HG03575 (cell line): ENCODE measurements at regions not wholly inside any gene's neighbourhood (a gene's known extent, or its start where the extent isn't known, plus 50 kb on each side); places are given as distances from the start of the nearest gene placed in this dataset.

Source experiments
- ATAC-seq: cut with Tn5 transposase; IDR thresholded peaks from one replicate; pipeline ENCODE4 v1.9.1; 2021; ENCODE audit not compliant: unreplicated experiment, insufficient number of reproducible peaks, low FRiP score; ENCODE audit errors: extremely low read depth

DNA sequence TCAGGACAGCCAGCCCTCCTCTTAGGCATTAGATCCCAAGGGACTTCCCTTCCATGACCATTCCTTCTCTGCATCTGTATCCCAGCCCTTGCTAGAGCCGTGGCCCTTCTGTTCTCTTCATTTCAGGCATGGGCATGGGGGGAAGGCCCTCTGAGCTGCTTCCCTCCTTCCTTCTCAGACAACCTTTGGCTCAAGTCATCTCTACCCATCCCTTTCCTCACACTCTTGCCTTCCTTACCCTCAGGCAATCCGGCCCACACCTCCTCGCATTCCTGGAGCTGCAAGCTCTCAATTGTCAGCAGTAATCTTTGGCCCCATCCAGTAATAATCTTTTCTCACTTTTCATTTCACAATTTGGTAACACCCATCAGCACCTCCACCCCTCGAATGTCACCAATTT is 426.9 kb upstream of the JARID2 start:
- ATAC-seq: no peak

DNA sequence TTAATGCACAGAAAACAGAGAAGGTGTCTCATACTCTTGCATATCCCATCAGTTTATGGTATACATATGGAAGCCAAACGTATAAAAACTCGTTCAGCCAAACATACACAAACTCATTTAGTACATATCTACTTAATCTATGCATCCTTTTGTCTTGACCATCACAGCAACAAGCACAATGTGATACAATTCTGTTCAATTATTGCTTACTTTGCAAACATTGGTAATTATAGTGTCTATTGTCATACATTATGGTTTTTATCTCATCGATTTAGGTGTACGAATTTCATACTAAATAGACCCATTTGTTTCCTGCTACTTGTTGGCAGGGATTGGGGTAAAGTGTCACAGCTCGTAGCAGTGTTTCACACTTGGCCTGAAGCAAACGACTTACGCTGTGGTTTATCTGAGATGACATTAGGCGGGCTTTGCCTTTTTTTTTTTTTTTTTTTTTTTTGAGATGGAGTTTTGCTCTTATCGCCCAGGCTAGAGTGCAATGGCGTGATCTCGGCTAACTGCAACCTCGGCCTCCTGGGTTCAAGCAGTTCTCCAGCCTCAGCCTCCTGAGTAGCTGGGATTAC is 425.9 kb upstream of the JARID2 start:
- ATAC-seq: no peak

DNA sequence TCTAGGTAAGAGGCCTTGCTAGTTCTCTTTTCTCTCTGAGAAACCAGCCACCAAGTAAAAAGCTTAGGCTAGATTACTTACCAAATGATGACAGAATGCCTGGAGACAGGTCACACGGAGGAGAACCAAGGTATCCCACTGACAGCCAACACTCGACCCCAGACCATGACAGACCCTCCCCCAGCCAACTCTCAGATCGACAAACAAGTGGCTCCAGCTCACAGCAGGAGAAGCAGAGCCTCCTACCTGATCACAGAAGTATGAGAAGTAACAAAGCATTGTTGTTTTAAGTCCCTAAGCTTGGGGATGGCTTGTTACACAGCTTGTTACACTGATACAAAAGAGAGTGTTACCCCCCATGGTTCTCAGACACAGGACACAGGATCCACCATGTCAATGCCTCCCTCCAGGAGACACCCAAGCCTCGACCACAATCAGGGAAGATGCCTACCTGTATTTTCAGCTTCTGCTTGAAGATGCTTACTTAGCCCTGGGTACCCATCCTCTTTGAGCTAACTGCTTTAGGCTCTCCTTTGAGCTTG is 423.8 kb upstream of the JARID2 start:
- ATAC-seq: no peak

DNA sequence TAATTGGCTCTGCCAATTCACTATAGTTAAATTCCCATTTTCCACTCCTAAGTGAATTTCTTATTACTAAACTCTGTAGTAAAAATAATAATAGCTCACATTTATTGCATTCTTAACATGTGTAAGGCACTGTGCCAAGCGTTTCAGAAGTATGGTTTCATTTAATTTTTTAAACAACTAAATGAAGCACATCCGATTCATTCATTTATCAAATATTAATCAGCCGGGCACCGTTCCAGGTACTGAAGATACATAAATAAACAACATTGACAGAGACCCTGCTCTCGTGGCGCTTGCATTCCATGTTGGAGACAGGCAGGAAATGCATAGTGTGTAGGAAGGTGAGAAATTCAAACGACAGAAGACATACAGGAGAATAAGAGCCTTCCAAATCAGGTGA is 423.2 kb upstream of the JARID2 start:
- no peak for ATAC-seq

DNA sequence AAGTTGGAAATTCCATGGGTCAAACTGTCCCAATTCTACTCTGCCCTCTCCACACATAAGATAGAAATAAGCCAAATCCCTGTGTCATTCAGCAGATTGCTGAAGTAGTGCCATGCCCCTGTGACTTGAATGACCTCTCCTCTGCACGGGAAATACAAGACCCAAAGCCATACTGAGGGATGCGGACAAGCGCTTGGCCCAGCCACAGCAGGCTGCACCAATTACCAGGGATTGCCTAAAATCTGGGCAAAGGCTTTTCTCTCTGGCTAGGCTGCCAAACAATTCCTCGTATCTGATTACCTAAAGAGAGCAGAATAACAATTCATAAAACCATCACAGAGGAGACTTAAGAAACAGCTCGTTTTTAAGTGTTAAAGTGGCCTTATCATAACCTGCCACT is 421.8 kb upstream of the JARID2 start:
- ATAC-seq: no peak

DNA sequence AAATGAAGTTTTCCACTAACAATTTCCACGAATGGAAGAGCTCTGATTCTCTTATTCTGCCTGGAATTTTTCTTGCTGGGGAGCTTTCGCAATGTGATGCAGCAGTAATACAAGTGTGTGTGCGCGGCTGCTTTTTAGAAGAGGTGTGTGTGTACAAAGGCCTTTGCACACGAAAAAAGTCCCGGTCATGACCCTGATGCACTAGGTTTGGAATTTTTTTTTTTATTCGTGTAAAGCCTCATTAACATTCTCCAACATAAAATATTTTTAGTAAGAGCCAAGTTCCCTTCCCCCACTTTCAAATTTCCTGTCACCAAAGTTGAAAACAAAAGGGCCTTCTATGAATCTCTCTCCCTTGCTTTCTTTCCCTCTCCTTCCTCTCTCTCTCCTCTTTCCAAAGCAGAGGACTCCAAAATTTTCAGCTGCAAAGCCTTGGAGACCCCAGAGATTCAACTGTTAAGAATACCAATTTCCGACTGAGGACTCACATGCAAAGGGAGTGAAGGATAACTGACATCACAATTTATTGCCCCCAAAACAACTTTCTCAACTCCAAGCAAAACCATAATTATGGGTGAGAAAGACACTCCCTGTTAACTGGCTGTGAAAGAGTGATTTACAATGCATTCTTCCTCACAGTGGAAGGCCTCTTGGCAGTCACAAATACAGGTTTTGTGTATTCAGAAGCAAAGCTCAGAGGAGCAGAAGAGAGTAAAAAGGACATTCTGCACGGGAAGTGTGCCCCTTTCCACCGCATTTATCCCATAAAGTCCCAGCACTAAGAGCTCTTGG is 421.2 kb upstream of the JARID2 start:
- no peak for ATAC-seq

DNA sequence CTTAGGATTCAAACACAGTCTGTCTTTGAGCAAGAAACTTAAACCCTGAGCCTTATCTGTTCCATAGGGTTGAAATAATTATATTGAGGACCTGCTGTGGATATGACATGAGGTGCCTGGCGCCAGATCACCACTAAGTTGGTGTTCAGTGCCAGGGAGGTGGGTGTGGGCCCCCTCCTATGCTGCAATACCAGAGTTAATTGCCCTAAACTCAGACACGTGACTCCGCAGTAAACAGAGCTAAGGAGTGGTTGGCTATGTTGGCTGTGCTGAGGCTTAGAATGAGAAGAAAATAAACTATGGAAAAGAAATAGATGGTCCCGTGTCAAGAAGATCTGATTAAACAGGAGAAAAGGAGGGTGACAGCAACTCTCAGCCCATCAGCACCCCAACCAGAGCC is 419.4 kb upstream of the JARID2 start:
- no peak for ATAC-seq

DNA sequence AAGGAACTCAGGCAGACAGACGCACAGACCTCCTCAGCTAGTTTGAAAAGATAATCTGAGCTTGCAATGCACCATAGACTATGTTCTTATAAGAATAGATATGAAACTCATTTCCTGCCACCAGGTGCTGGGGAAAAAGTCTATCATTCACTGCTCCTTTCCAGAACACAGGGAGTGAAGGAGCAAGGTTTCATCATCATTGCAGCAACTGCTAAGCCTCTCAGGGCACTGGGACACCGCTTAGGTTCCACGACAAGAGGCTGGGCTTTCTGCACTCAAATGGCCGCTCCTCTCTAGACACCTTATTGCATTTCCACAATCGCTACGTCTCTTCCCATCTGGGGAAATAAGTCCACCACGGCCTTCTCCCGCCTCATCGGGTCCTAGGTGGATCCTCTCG is 418.5 kb upstream of the JARID2 start:
- no peak for ATAC-seq

DNA sequence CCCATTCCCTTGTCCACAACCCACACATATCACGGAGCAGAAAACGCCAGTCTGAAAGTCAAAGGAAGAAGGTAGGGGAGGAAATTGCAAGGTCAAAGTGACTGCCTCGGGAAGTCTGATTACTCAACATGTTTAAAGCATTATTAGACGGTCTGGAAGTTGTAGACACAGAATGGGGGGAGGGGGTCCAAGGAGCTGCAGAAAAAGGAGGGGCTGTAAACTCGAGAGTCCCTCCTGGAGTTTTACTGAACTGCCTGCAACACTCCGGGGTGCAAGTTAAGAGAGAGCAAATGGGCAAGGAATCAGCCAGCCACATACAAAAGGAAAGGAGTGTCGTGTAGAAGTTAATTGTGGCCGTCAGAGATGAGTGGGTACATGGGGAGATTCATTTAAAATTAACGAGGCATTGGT is 417.7 kb upstream of the JARID2 start:
- no peak for ATAC-seq

DNA sequence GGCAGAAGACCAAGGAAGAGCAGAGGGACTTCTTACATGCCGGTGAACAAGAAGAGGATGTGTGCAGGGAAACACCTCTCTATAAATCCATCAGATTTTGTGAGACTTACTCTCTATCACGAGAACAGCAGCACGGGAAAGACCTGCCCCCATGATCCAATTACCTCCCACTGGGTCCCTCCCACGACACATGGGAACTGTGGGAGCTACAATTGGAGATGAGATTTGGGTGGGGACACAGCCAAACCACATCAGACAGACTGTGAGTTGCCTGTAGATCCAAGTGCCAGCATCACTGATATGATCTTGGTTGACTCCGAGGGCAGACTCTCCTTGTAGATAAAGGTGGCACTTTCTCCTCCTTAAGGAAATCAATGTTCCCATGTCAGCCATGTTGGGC is 414.8 kb upstream of the JARID2 start:
- no peak for ATAC-seq

DNA sequence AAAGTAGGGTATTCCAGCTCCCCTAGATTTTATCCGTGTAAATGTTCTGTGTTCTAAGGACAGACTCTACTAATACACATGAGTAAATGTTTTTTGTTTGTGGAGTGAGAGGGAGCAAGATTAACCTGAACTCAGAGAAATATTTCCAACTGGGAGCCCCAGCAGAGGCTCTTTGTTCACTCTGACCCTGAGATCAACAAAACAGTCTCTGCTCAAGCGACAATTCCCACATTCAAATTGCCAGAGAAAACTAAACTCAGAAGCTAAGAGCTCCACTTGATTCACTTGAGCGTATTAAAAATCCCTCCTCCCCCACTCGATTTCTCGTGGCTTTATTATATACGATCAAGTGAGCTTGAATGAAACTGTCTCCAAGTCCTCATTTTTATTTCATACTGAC is 413.9 kb upstream of the JARID2 start:
- ATAC-seq: no peak

DNA sequence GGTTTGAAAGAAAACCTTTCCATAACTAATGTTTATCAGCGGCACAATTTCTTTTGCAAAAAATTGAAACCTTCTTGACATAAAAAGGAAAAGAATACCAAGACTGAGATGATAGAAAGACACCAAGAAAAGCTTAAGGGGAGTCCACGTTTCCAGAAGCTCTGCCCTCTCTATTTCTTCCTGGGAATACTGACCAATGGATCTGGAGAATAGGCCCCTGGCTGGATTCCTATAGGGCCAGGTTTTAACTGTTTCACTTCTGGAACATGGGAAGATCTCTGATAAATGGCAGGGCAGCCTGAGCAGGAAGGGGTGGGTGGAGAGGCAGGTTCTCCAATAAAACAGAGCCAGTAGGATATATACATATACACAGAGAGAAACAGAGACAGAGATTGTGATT is 413.4 kb upstream of the JARID2 start:
- ATAC-seq: no peak

DNA sequence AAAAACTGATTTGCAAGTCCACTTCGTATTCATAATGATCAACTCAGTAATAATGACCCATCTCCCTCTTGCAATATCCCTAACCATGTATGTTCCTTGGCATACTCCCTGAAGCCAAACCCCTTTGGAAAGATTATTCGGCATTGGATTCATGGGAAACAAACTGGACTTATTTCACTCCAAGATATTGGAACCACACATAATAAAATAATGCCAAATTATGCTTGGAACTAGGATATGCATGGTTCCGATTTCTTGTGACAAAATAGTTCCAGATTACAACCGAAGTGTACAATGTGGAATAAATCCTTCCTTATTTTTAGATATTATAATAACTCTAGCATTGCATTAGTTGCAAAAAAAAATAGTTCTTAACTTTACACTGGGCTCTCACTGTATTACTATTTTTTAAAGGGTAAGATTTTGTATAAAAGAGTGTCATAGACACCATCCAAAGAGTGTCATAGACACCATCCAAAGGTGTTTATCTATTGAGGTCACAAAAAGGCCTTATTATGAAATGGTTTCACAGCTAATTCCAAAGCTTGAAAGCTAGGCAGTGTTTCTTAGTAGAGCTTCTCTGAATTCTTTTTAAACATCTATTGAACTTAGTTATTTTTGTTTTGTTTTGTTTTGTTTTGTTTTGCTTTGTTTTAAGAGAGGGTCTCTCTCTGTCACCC is 410.9 kb upstream of the JARID2 start:
- no peak for ATAC-seq

DNA sequence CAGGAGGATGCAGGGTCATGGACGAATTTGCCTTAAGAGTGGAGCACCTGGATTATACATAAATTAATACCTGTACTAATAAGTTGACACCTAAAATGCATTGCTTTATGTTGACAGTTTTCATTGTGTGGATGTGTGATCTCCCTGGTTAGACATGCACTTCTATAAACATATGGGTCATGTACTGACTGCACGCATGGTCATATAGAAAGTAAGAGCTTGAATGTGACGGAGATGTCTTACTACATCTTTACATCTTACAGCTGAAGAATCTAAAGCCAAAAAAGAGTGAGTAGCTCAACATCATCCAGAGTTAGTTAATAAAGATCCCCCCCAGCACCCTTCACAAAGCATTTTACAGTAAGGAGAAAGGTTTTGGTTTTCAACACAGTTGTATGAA is 408.4 kb upstream of the JARID2 start:
- ATAC-seq: no peak

DNA sequence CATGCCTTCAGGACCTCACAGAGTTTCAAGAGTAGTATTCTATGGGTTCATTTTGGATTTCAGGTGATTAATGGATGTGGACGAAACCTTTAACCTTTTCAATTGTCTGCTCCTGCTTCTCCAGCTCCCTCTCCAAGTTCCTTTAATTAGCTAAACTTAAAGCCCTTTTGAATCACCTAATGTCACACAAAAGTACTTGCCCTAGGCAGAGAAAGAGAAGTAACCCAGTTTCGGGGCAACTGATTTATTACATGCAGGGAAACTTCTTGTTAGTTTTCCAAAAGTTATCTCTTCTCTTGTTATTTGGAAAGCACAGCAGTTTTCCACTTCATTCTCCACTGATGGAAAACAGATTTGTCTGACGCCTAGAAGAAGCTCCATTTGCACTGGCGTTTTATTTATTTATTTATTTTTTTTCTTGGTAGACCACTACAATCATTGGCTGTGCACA is 407.7 kb upstream of the JARID2 start:
- ATAC-seq: no peak

DNA sequence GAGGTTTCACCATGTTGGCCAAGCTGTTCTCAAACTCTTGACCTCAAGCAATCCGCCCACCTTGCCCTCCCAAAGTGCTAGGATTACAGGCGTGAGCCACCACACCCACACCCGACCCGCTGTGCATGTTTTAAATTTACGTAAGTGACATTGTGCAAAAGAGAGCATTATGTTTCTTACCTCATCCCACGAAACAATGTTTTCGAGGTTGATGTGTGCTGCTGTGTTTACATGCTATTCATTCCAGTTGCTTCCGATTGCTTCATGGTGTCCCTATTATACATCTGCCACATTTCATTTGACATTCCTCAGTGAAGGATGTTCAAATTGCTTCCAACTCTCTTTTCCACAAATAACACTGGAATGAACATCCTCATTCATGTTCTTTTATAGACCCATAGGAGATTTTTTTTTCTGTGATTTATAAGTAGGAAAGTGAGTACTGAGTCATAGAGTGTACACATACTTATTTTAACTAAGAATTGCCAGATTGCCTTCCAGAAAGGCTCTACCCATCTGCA is 403.9 kb upstream of the JARID2 start:
- no peak for ATAC-seq

DNA sequence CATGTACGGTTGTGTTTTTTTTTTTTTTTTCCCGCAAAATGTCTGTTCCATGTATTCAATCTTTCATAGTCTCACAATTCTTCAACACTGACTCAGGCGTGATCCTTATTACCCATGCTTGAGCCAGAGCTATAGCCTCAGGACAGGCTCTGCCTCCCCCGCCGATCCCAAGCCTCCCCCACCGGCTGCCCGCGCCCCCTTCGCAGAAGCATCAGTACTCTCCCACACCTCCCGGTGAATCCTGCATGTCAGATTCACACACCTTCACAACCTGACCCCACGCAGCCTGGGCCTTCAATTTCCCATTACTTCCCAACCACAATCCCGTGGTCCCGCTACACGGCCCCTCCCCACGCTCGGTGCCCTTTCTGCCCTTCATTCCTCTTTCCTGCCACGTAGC is 401.5 kb upstream of the JARID2 start:
- no peak for ATAC-seq

DNA sequence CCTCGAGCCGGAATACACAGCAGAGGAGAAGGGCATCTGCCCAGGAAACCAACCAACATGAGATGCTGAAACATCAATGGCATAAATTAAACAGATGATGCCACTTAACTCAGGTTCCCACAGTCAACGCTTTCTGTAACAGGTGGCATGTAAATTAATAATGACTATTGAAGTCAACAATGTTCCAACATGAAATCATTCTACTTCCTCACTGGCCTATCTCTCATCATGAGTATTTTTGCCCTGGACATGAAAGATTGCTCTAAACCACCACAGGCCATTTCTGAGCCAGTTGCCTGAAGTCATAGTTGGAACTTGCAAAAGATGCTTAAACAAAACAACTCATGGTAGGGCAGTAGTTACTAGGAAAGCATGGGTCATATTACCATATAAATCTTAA is 397.9 kb upstream of the JARID2 start:
- ATAC-seq: no peak

DNA sequence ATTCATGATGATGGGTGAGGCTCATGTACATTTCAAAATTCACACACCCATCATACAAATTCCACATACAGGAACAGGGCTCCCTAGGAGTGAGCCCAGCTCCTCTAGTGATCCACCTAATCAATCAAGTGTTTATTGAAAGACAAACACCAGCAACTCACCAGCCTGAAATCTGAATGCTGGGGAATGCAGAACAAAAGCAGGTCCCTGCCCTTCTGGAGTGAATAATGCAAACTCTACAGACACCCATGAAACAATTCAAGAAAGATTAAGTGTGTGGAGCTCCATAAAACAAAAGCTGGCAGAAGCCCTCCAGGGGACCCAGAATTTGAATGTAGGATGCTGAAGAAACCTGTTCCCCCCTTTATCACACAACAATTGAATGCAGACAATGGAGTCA is 396.7 kb upstream of the JARID2 start:
- ATAC-seq: no peak

DNA sequence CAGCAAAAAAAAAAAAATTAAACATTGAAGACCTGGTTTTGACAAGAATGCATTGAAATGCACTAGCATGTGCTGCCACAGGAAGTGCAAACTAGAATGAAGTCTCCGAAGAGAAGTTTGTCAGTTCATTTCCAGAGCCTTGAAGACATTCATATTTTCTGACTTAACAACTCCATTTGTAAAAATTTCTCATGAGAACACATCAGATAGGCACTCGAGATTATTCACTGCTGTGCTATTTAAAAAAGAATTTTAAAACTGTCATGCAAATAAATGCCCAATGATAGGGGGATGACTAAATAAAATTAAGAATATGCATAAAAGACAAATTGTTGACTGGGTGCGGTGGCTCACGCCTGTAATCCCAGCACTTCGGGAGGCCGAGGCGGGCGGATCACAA is 394.6 kb upstream of the JARID2 start:
- no peak for ATAC-seq
